ENCODE measurements at regions not wholly inside any gene's neighbourhood (a gene's known extent, or its start where the extent isn't known, plus 50 kb on each side); places are given as distances from the start of the nearest gene placed in this dataset.
"Not testable (repeated sequence)": the region's sequence is repeated elsewhere in the genome, so short reads cannot be mapped to it uniquely, and the experiment has no call there.

- peaks cover 59% of the 10 kb centered on the region for H3K4me1 Mint-ChIP-seq
- H3K9me3 Mint-ChIP-seq: peaks cover 15% of the 10 kb centered on the region
- DNase-seq: no peak
- peaks cover 3% of the 10 kb centered on the region for H3K27me3 Mint-ChIP-seq (ENCODE audit: low read depth, poor library complexity)
- H3K36me3 Mint-ChIP-seq (ENCODE audit: low read depth): no peaks in the 10 kb centered on the region
- H3K27ac Mint-ChIP-seq: peak overlapping the region; percentile 20
- no peak for TF ChIP-seq CTCF (IDR thresholded peaks at IDR 0.05)
- no peak overlapping the region for H3K4me3 Mint-ChIP-seq
Measured at GRCh38 chr16:51839727-51840462, 688.8 kb upstream of the SALL1 start.

DNA sequence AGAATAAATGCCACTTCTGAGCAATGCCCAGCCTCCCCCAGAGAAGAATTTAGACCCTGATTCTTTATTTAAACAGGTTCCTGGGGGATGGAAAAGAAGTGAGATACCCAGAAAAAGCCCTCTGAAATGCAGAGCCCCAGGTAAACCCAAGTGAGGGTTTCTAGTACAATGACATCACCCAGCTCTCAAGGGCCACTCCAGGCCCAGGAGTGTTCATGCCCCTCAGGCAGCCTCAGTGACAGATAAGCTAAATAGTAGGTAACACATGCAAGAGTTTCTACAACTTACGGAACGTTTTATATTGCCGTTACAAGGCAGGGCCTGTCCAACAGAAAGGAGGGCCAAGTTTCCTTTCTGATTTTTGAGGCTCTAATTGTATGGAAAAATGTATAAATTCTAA, 683.7 kb upstream of the SALL1 start:
- Mint-ChIP-seq H3K4me1 (peaks cover 22% of the 10 kb centered on the region), H3K9me3 (peaks cover 20% of the 10 kb centered on the region), H3K36me3 (ENCODE audit: low read depth) (peaks cover 4% of the 10 kb centered on the region), H3K4me3 (no peak overlapping the region), H3K27me3 (ENCODE audit: low read depth, poor library complexity) (peaks cover 3% of the 10 kb centered on the region), H3K27ac (no peak overlapping the region)
- no peak for DNase-seq
- no peak for TF ChIP-seq CTCF (IDR thresholded peaks at IDR 0.05)

DNA sequence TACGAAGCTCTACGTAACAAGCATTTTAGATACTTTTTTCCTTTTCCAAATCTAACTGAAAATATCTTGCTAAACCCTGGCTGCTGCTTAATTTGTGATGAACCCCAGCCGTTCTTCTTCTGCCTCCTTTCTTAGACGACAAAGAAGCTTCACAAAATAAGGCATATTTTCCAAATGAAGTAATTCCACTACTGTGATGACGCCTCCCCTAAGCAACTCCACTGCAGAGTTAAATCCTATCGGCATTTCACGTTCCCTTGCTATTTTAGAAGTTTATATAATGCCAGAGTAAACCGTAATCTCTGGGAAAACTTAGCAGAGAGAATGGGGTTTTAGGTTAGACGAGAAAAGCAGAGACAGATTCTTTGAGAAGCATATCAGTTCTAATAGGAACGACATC, 683.1 kb upstream of the SALL1 start:
- peaks cover 15% of the 10 kb centered on the region for H3K4me1 Mint-ChIP-seq
- DNase-seq: no peak
- no peak overlapping the region for H3K4me3 Mint-ChIP-seq
- H3K27ac Mint-ChIP-seq: no peak overlapping the region
- H3K36me3 Mint-ChIP-seq (ENCODE audit: low read depth): peaks cover 4% of the 10 kb centered on the region
- H3K27me3 Mint-ChIP-seq (ENCODE audit: low read depth, poor library complexity): peaks cover 3% of the 10 kb centered on the region
- no peak for TF ChIP-seq CTCF (IDR thresholded peaks at IDR 0.05)
- peaks cover 20% of the 10 kb centered on the region for H3K9me3 Mint-ChIP-seq

- no peak for TF ChIP-seq CTCF (IDR thresholded peaks at IDR 0.05)
- H3K4me1 Mint-ChIP-seq: peaks cover 5% of the 10 kb centered on the region
- no peak overlapping the region for H3K4me3 Mint-ChIP-seq
- no peak for DNase-seq
- H3K27ac Mint-ChIP-seq: no peak overlapping the region
- H3K27me3 Mint-ChIP-seq (ENCODE audit: low read depth, poor library complexity): no peaks in the 10 kb centered on the region
- peaks cover 17% of the 10 kb centered on the region for H3K9me3 Mint-ChIP-seq
- peaks cover 4% of the 10 kb centered on the region for H3K36me3 Mint-ChIP-seq (ENCODE audit: low read depth)
Measured at GRCh38 chr16:51831595-51832367, 680.7 kb upstream of the SALL1 start.

GRCh38 chr16:51831034-51831433, 680.0 kb upstream of the SALL1 start:
- H3K27ac Mint-ChIP-seq; H3K4me1 Mint-ChIP-seq; DNase-seq; H3K27me3 Mint-ChIP-seq (ENCODE audit: low read depth, poor library complexity); H3K36me3 Mint-ChIP-seq (ENCODE audit: low read depth); H3K4me3 Mint-ChIP-seq: not testable (repeated sequence)
- H3K9me3 Mint-ChIP-seq: peaks cover 10% of the 10 kb centered on the region

DNA sequence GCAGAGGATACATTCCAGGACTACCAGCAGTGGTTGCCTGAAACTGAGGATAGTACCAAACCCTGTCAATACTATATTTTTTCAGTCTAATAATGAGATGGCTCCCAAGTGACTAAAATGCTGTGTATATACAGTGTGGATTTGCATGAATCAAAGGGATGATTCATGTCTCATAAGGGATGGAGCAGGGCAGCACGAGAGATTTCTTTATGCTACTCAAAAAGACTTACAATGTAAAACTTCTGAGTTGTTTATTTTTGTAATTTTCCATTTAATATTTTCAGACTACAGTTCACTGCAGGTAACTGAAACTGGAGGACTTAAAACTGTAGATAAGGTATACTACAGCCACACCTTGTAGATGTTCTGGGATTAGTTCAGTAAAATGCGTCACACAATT, 674.7 kb upstream of the SALL1 start:
- no peak overlapping the region for H3K4me3 Mint-ChIP-seq

More for the DNA sequence above, 674.7 kb upstream of the SALL1 start:
- H3K27me3 Mint-ChIP-seq (ENCODE audit: low read depth, poor library complexity): no peaks in the 10 kb centered on the region
- no peaks in the 10 kb centered on the region for H3K9me3 Mint-ChIP-seq
- no peak overlapping the region for H3K27ac Mint-ChIP-seq
- no peaks in the 10 kb centered on the region for H3K36me3 Mint-ChIP-seq (ENCODE audit: low read depth)
- no peak for DNase-seq
- no peak for TF ChIP-seq CTCF (IDR thresholded peaks at IDR 0.05)
- peaks cover 23% of the 10 kb centered on the region for H3K4me1 Mint-ChIP-seq
